ENCODE measurements at regions not wholly inside any gene's neighbourhood (a gene's known extent, or its start where the extent isn't known, plus 50 kb on each side); places are given as distances from the start of the nearest gene placed in this dataset.

DNA sequence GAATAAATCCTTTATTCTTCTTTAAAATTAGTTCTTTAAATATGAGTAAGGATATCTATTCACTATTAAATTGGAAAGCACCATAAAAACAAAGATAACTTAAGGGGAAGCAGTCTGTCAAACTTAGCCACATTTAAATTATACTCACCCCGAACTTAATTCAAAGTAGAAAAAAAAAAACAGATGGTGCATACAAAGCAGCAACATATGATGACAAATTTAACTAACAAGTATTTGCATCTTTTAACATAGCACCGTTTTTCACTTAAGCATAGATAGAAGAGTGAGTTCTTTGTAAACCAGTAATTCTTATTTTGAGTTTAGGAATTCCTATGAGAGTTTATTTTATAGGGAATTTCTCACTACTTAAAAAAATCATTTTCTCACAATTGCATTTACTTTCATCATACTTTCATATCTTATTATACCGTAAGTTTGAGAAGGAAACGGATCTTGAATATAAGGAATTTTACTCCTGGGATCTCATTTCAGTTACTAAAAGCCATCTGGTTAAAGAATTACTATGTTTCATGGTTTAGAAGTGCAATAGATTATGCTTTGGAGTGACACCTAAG lies 828.2 kb upstream of the MAP3K7 start:
- DNase-seq = no peak
- Mint-ChIP-seq H3K4me1 (ENCODE audit: low read depth, unreplicated experiment) (peaks cover 2% of the 10 kb centered on the region), H3K27ac (ENCODE audit: unreplicated experiment) (no peak overlapping the region), H3K4me3 (ENCODE audit: unreplicated experiment) (no peak overlapping the region), H3K36me3 (ENCODE audit: unreplicated experiment) (peaks cover 17% of the 10 kb centered on the region), H3K27me3 (ENCODE audit: unreplicated experiment) (peaks cover 2% of the 10 kb centered on the region), H3K9me3 (ENCODE audit: unreplicated experiment) (peaks cover 3% of the 10 kb centered on the region)
- TF ChIP-seq, protein P1, sequence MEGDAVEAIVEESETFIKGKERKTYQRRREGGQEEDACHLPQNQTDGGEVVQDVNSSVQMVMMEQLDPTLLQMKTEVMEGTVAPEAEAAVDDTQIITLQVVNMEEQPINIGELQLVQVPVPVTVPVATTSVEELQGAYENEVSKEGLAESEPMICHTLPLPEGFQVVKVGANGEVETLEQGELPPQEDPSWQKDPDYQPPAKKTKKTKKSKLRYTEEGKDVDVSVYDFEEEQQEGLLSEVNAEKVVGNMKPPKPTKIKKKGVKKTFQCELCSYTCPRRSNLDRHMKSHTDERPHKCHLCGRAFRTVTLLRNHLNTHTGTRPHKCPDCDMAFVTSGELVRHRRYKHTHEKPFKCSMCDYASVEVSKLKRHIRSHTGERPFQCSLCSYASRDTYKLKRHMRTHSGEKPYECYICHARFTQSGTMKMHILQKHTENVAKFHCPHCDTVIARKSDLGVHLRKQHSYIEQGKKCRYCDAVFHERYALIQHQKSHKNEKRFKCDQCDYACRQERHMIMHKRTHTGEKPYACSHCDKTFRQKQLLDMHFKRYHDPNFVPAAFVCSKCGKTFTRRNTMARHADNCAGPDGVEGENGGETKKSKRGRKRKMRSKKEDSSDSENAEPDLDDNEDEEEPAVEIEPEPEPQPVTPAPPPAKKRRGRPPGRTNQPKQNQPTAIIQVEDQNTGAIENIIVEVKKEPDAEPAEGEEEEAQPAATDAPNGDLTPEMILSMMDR (IDR thresholded peaks at IDR 0.05; ENCODE audit: partially characterized antibody, unreplicated experiment) = no peak

DNA sequence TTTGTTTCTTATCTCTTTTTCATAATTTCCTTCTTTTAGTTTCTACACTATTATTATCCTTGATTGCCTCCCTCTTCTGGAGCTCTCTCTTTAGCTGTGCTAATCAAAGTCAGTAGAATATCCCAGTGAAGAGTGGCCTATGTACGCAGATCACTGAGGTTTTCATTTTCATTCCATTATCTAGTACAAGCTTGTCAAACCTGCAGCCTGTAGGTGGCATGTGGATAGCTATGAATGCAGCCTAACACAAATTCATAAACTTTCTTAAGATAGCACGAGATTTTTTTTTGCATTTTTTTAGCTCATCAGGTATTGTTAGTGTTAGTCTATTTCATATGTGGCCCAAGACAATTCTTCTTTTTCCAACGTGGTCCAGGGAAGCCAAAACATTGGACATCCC lies 825.7 kb upstream of the MAP3K7 start:
- no peak for DNase-seq
- H3K36me3 Mint-ChIP-seq (ENCODE audit: unreplicated experiment) = peaks cover 5% of the 10 kb centered on the region
- H3K4me3 Mint-ChIP-seq (ENCODE audit: unreplicated experiment) = no peak overlapping the region
- no peak overlapping the region for H3K27ac Mint-ChIP-seq (ENCODE audit: unreplicated experiment)
- peaks cover 2% of the 10 kb centered on the region for H3K9me3 Mint-ChIP-seq (ENCODE audit: unreplicated experiment)
- TF ChIP-seq, protein P1 (IDR thresholded peaks at IDR 0.05; ENCODE audit: partially characterized antibody, unreplicated experiment) = no peak
- H3K27me3 Mint-ChIP-seq (ENCODE audit: unreplicated experiment) = no peaks in the 10 kb centered on the region
- peaks cover 2% of the 10 kb centered on the region for H3K4me1 Mint-ChIP-seq (ENCODE audit: low read depth, unreplicated experiment)

DNA sequence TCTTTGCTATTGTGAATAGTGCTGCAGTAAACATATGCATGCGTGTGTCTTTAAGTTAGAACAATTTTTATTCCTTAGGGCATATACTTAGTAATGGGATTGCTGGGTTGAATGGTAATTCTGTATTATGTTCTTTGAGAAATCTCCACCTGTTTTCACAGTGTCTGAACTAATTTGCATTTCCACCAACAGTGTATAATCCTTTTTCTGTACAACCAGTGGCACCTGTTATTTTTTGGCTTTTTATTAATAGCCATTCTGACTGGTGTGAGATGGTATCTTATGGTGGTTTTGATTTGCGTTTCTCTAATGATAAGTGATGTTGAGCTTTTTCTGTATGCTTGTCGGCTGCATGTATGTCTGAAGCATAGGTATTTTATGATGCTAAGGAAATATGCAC lies 820.8 kb upstream of the MAP3K7 start:
- Mint-ChIP-seq H3K27ac (ENCODE audit: unreplicated experiment) (no peak overlapping the region), H3K4me1 (ENCODE audit: low read depth, unreplicated experiment) (no peaks in the 10 kb centered on the region), H3K4me3 (ENCODE audit: unreplicated experiment) (no peak overlapping the region), H3K9me3 (ENCODE audit: unreplicated experiment) (peaks cover 3% of the 10 kb centered on the region), H3K27me3 (ENCODE audit: unreplicated experiment) (no peaks in the 10 kb centered on the region), H3K36me3 (ENCODE audit: unreplicated experiment) (peaks cover 5% of the 10 kb centered on the region)
- TF ChIP-seq, protein P1 (IDR thresholded peaks at IDR 0.05; ENCODE audit: partially characterized antibody, unreplicated experiment) = no peak
- no peak for DNase-seq

- Mint-ChIP-seq H3K36me3 (ENCODE audit: unreplicated experiment) (peaks cover 5% of the 10 kb centered on the region), H3K27me3 (ENCODE audit: unreplicated experiment) (peaks cover 1% of the 10 kb centered on the region), H3K9me3 (ENCODE audit: unreplicated experiment) (no peaks in the 10 kb centered on the region), H3K27ac (ENCODE audit: unreplicated experiment) (no peak overlapping the region), H3K4me3 (ENCODE audit: unreplicated experiment) (no peak overlapping the region), H3K4me1 (ENCODE audit: low read depth, unreplicated experiment) (no peaks in the 10 kb centered on the region)
- TF ChIP-seq, protein P1 (IDR thresholded peaks at IDR 0.05; ENCODE audit: partially characterized antibody, unreplicated experiment) = no peak
- no peak for DNase-seq
These were observed 806.1 kb upstream of the MAP3K7 start for GRCh38 chr6:91392951-91393350.

DNA sequence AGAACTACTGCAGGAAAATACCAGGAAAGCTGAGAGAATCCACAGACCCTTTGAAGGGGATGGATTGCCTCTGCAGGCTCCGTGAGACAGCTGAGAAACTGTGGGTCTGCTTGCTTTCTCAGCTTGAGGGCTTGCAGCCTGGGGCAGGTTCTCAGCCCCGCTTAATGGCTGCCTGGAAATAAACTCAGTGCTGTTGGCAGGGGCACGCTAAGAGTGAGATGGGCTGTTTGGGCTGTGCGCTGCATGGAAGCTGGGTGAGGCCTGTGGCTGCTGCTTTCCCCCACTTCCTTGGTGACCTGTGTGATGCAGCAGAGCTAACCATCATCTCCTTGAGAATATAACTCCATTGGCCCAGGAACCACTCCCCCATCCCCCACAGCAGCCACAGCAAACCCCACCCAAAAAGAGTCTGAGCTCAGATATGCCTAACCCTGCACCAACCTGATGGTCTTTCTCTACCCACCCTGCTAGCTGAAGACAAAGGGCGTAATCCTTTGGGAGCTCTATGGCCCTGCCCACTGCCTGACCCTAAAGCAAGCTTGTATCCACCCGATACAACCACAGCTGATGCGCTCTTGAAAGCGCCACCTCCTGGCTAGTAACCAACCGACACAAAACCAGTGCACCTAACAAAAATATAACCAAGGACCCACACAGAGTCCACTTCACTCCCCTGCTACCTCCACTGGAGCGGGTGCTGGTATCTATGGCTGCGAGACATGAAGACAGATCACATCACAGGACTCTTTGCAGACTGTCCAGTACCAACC lies 800.6 kb upstream of the MAP3K7 start:
- no peak for DNase-seq
- H3K4me3 Mint-ChIP-seq (ENCODE audit: unreplicated experiment) = no peak overlapping the region

More for the DNA sequence above, 800.6 kb upstream of the MAP3K7 start:
- H3K9me3 Mint-ChIP-seq (ENCODE audit: unreplicated experiment) = no peaks in the 10 kb centered on the region
- TF ChIP-seq, protein P1 (IDR thresholded peaks at IDR 0.05; ENCODE audit: partially characterized antibody, unreplicated experiment) = no peak
- no peak overlapping the region for H3K27ac Mint-ChIP-seq (ENCODE audit: unreplicated experiment)
- H3K36me3 Mint-ChIP-seq (ENCODE audit: unreplicated experiment) = peaks cover 10% of the 10 kb centered on the region
- H3K4me1 Mint-ChIP-seq (ENCODE audit: low read depth, unreplicated experiment) = no peaks in the 10 kb centered on the region
- H3K27me3 Mint-ChIP-seq (ENCODE audit: unreplicated experiment) = peaks cover 1% of the 10 kb centered on the region

All from glutamatergic neuron (in vitro differentiated cells).